Stimulated activated naive B cell treated with anti-CD40 and anti-IgM and Interleukin-4, amounts not matched to agents 10 μg/mL and 1 μg/mL and 100 μg/mL, for 72 hours (primary cell): ENCODE measurements at regions not wholly inside any gene's neighbourhood (a gene's known extent, or its start where the extent isn't known, plus 50 kb on each side); places are given as distances from the start of the nearest gene placed in this dataset.
"Not testable (repeated sequence)": the region's sequence is repeated elsewhere in the genome, so short reads cannot be mapped to it uniquely, and the experiment has no call there.

Experiments used
- ATAC-seq, 2 donors: fragments of 150-1000 bp; cut with Tn5 transposase; replicated peaks; 2 replicates each; pipeline ENCODE4 v1.10.0; 2021; ENCODE audit warnings: moderate library complexity in 1 of 2
- DNase-seq: peaks from one replicate; pipeline ENCODE4 v3.0.0; 2021
- H3K27ac Mint-ChIP-seq: one replicate; pipeline ENCODE4 v1.8.0; 2022; ENCODE audit warnings: mild to moderate bottlenecking, mixed read lengths
- H3K27me3 Mint-ChIP-seq, 2 donors: one replicate each; pipeline ENCODE4 v1.8.0; 2022; ENCODE audit warnings: mixed read lengths in 2 of 2
- H3K36me3 Mint-ChIP-seq, 2 donors: one replicate each; pipeline ENCODE4 v1.8.0; 2022; ENCODE audit warnings: mixed read lengths in 2 of 2, mild to moderate bottlenecking in 1 of 2
- H3K4me1 Mint-ChIP-seq, 2 donors: one replicate each; pipeline ENCODE4 v1.8.0; 2022; ENCODE audit warnings: mixed read lengths in 2 of 2, mild to moderate bottlenecking in 1 of 2
- H3K4me3 Mint-ChIP-seq, 2 donors: one replicate each; pipeline ENCODE4 v1.8.0; 2022; ENCODE audit warnings: mild to moderate bottlenecking in 2 of 2, mixed read lengths in 2 of 2, moderate library complexity in 1 of 2
- H3K9me3 Mint-ChIP-seq, 2 donors: one replicate each; pipeline ENCODE4 v1.8.0; 2022; ENCODE audit warnings: mixed read lengths in 2 of 2, mild to moderate bottlenecking in 1 of 2

DNA sequence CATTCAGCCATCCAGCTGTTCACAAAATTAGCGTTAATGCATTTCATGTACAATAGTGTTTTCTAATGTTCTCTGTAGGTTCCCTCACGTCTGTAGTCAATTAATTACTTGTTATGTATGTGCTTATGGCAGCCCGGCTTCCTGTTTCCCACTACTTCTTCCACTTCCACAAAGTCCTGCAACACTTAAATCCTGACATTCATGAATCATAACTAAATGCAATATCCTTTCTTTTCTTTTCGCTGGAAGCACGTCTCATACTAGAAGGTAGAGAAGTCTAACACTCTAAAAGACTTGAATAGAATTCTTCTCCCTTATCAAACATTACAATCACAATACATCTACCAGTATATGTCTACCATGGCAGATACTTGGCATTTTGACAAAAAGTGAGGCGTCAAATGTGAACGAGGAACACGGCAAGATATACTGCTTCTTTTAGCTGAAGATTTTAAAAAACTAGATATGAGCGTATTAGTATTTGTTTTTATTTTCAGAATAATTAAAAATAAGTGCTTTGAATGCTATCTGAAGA lies 239.0 kb upstream of the DIAPH2 start:
- H3K4me3 Mint-ChIP-seq: no peak overlapping the region

DNA sequence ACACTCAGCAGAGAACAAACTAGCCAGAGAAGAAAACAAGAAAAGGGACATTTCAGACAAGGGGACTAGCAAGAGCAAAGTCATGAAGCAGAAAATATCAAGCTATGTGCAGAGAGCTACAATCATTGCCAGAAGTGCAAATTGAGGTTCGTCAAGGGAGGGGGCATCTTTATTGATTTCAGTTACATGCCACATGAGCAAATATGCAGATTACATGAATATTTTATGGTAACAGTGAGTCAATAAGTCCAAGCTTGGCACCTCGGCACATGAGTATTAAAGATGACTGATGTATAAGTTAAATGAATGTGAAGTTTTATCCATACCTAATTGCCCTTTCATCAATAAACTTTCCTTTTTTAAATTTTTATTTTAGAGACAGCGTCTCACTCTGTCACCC lies 238.1 kb upstream of the DIAPH2 start:
- ATAC-seq (no peak), DNase-seq (no peak)
- H3K4me3 Mint-ChIP-seq: no peak overlapping the region
- H3K9me3 Mint-ChIP-seq: no peaks in the 10 kb centered on the region
- H3K36me3 Mint-ChIP-seq: no peaks in the 10 kb centered on the region
- H3K27me3 Mint-ChIP-seq: peaks cover 0 to 5% of the 10 kb centered on the region in 2 donors
- no peaks in the 10 kb centered on the region for H3K4me1 Mint-ChIP-seq
- no peak overlapping the region for H3K27ac Mint-ChIP-seq

More for the DNA sequence above, 239.0 kb upstream of the DIAPH2 start:
- ATAC-seq (no peak), DNase-seq (no peak)
- H3K27me3 Mint-ChIP-seq: peaks cover 0 to 5% of the 10 kb centered on the region in 2 donors
- no peak overlapping the region for H3K27ac Mint-ChIP-seq
- H3K4me1 Mint-ChIP-seq: no peaks in the 10 kb centered on the region
- no peaks in the 10 kb centered on the region for H3K36me3 Mint-ChIP-seq
- no peaks in the 10 kb centered on the region for H3K9me3 Mint-ChIP-seq

- Mint-ChIP-seq H3K9me3 (peaks cover 0 to 2% of the 10 kb centered on the region in 2 donors), H3K36me3 (no peaks in the 10 kb centered on the region), H3K4me3 (no peak overlapping the region), H3K27me3 (peaks cover 0 to 5% of the 10 kb centered on the region in 2 donors), H3K27ac (no peak overlapping the region), H3K4me1 (no peaks in the 10 kb centered on the region)
- no peak for ATAC-seq
- no peak for DNase-seq
These were observed 237.5 kb upstream of the DIAPH2 start for GRCh38 chrX:96447161-96447560.

- ATAC-seq (no peak), DNase-seq (no peak)
- H3K27ac Mint-ChIP-seq: no peak overlapping the region
- H3K4me1 Mint-ChIP-seq: no peaks in the 10 kb centered on the region
- peaks cover 0 to 5% of the 10 kb centered on the region in 2 donors for H3K27me3 Mint-ChIP-seq
- no peak overlapping the region for H3K4me3 Mint-ChIP-seq
- H3K36me3 Mint-ChIP-seq: no peaks in the 10 kb centered on the region
- peaks cover 0 to 2% of the 10 kb centered on the region in 2 donors for H3K9me3 Mint-ChIP-seq
These were observed 235.5 kb upstream of the DIAPH2 start for GRCh38 chrX:96449191-96449590.

DNA sequence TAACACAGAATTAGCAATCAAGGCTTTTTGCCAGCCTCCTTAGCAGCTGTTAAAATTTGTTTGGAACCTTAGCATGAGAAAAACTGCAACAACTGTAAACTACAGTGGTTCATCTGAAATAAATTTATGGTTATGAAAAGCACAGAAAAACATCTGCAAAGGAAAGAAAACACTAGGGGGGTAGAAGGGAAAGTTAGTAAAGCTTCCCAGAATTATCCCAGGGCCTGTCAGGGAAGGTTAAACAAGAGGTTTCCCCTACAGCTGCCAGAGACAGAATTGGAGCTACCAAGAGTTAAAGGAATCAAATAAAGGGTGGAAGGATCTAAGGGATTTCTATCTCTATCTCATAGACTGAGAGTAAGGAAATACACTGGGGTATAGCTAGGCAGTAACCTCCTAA lies 234.7 kb upstream of the DIAPH2 start:
- H3K27ac Mint-ChIP-seq: no peak overlapping the region
- no peak for DNase-seq
- H3K9me3 Mint-ChIP-seq: peaks cover 0 to 2% of the 10 kb centered on the region in 2 donors
- H3K36me3 Mint-ChIP-seq: no peaks in the 10 kb centered on the region
- H3K27me3 Mint-ChIP-seq: peaks cover 0 to 5% of the 10 kb centered on the region in 2 donors
- no peaks in the 10 kb centered on the region for H3K4me1 Mint-ChIP-seq
- no peak overlapping the region for H3K4me3 Mint-ChIP-seq
- ATAC-seq: no peak

GRCh38 chrX:96453139-96453538 lies 231.5 kb upstream of the DIAPH2 start:
- DNase-seq: no peak
- H3K36me3 Mint-ChIP-seq: no peaks in the 10 kb centered on the region
- no peaks in the 10 kb centered on the region for H3K4me1 Mint-ChIP-seq
- ATAC-seq: peak; percentile 12 to 41
- H3K4me3 Mint-ChIP-seq: no peak overlapping the region
- no peaks in the 10 kb centered on the region for H3K27me3 Mint-ChIP-seq
- no peak overlapping the region for H3K27ac Mint-ChIP-seq
- H3K9me3 Mint-ChIP-seq: peaks cover 0 to 2% of the 10 kb centered on the region in 2 donors

DNA sequence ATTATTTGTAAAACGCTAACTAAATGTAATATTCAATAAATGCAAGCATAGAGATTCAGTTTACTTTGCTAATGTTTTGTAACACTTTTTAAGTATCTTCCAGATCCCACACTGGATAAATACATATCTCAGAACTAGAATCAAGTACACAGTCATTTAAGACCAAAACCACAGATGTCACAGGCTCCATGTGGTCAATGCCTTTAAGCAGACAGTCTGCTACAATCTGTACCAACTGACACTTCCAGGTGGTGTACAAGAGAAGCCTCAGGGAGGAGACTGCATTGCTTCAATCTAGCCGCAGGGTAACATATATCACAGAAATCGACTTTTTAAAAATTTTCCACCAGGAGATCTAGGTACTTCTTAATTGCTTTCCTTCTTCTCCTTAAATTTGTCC lies 229.6 kb upstream of the DIAPH2 start:
- ATAC-seq: peak in 1 of 2 donors; percentile 31
- no peak overlapping the region for H3K4me3 Mint-ChIP-seq
- no peaks in the 10 kb centered on the region for H3K4me1 Mint-ChIP-seq
- no peak overlapping the region for H3K27ac Mint-ChIP-seq
- H3K36me3 Mint-ChIP-seq: no peaks in the 10 kb centered on the region
- peaks cover 0 to 2% of the 10 kb centered on the region in 2 donors for H3K27me3 Mint-ChIP-seq
- no peak for DNase-seq
- peaks cover 0 to 2% of the 10 kb centered on the region in 2 donors for H3K9me3 Mint-ChIP-seq

GRCh38 chrX:96464880-96465558 lies 219.6 kb upstream of the DIAPH2 start:
- DNase-seq (no peak), ATAC-seq (no peak)
- H3K27ac Mint-ChIP-seq: no peak overlapping the region
- peaks cover 0 to 6% of the 10 kb centered on the region in 2 donors for H3K27me3 Mint-ChIP-seq
- no peaks in the 10 kb centered on the region for H3K36me3 Mint-ChIP-seq
- H3K9me3 Mint-ChIP-seq: no peaks in the 10 kb centered on the region
- H3K4me1 Mint-ChIP-seq: no peaks in the 10 kb centered on the region
- H3K4me3 Mint-ChIP-seq: no peak overlapping the region

- Mint-ChIP-seq H3K4me3 (no peak overlapping the region), H3K9me3 (no peaks in the 10 kb centered on the region), H3K27ac (no peak overlapping the region), H3K4me1 (no peaks in the 10 kb centered on the region), H3K36me3 (no peaks in the 10 kb centered on the region), H3K27me3 (no peaks in the 10 kb centered on the region)
- ATAC-seq (no peak), DNase-seq (no peak)
These were observed 210.5 kb upstream of the DIAPH2 start for GRCh38 chrX:96474029-96474740.

DNA sequence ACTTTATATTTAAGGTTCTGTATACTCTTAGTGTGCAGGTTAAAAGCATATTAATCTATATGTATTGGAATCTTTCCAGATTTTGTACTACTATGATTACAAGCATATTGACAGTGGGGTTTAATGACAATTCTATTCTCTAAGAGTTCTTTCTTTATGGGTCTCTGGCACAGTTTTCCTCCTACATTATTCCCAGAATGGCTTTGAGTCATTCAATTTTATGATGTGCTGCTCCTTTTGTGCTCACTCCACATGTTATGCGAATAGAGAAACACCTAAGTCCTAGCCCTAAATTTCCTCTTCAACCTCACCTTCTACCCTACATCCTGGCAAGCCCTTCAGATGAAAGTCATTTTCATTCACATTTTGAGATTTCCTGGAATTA lies 209.9 kb upstream of the DIAPH2 start:
- no peak for ATAC-seq
- H3K36me3 Mint-ChIP-seq: no peaks in the 10 kb centered on the region
- no peak overlapping the region for H3K27ac Mint-ChIP-seq
- no peaks in the 10 kb centered on the region for H3K9me3 Mint-ChIP-seq
- DNase-seq: no peak
- no peaks in the 10 kb centered on the region for H3K27me3 Mint-ChIP-seq
- H3K4me1 Mint-ChIP-seq: no peaks in the 10 kb centered on the region
- H3K4me3 Mint-ChIP-seq: no peak overlapping the region

- Mint-ChIP-seq H3K36me3 (no peaks in the 10 kb centered on the region), H3K4me3 (no peak overlapping the region), H3K27me3 (no peaks in the 10 kb centered on the region), H3K9me3 (no peaks in the 10 kb centered on the region), H3K4me1 (no peaks in the 10 kb centered on the region), H3K27ac (no peak overlapping the region)
- ATAC-seq: no peak
- DNase-seq: no peak
These were observed 204.6 kb upstream of the DIAPH2 start for GRCh38 chrX:96480081-96480480.

DNA sequence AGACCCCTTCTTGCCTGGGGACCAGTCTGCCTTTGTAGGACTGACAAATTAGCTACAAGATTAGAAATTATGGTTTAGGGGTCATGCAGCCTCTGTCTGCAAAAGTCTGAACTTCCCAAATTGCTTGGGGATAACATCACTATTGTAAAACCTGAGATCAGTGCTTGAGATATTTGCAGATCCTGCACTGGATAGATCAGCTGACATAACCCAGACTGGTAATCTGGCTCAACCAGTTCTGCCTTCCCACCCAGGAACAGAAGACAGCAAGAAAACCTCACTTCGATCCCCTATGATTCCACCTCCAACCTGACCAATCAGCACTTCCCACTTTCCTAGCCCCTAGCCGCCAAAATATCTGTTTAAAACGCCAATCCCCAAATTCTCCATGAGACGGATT lies 202.8 kb upstream of the DIAPH2 start:
- H3K4me3 Mint-ChIP-seq: no peak overlapping the region
- no peaks in the 10 kb centered on the region for H3K9me3 Mint-ChIP-seq
- no peaks in the 10 kb centered on the region for H3K36me3 Mint-ChIP-seq

GRCh38 chrX:96483647-96484160 lies 200.9 kb upstream of the DIAPH2 start:
- no peak for ATAC-seq
- no peak for DNase-seq
- Mint-ChIP-seq H3K27me3 (no peaks in the 10 kb centered on the region), H3K27ac (no peak overlapping the region), H3K4me1 (no peaks in the 10 kb centered on the region), H3K4me3 (no peak overlapping the region), H3K9me3 (peaks cover 0 to 4% of the 10 kb centered on the region in 2 donors), H3K36me3 (no peaks in the 10 kb centered on the region)

More for the DNA sequence above, 202.8 kb upstream of the DIAPH2 start:
- DNase-seq: no peak
- Mint-ChIP-seq H3K4me1 (no peaks in the 10 kb centered on the region), H3K27ac (no peak overlapping the region), H3K27me3 (no peaks in the 10 kb centered on the region)
- no peak for ATAC-seq

GRCh38 chrX:96486687-96487086 lies 198.0 kb upstream of the DIAPH2 start:
- DNase-seq, H3K27ac Mint-ChIP-seq, ATAC-seq, H3K36me3 Mint-ChIP-seq, H3K4me3 Mint-ChIP-seq, H3K27me3 Mint-ChIP-seq, H3K4me1 Mint-ChIP-seq: not testable (repeated sequence)
- peaks cover 0 to 11% of the 10 kb centered on the region in 2 donors for H3K9me3 Mint-ChIP-seq

- DNase-seq (no peak), ATAC-seq (no peak)
- Mint-ChIP-seq H3K4me3 (no peak overlapping the region), H3K9me3 (peaks cover 0 to 6% of the 10 kb centered on the region in 2 donors), H3K36me3 (no peaks in the 10 kb centered on the region), H3K27ac (no peak overlapping the region), H3K27me3 (no peaks in the 10 kb centered on the region), H3K4me1 (no peaks in the 10 kb centered on the region)
These were observed 182.1 kb upstream of the DIAPH2 start for GRCh38 chrX:96502507-96502906.
